AG08395 (cell line): ENCODE measurements at regions not wholly inside any gene's neighbourhood (a gene's known extent, or its start where the extent isn't known, plus 50 kb on each side); places are given as distances from the start of the nearest gene placed in this dataset.
A peak's percentile ranks its signal among the peaks of the same experiment; 100 is the strongest.

ENCODE experiments used
- DNase-seq: peaks from one replicate; pipeline ENCODE4 v3.0.0; 2012; ENCODE audit warnings: mixed read lengths, low spot score

- DNase-seq: no peak
These were observed 287.8 kb downstream of the SOX9 start for GRCh38 chr17:72408641-72409040.

- no peak for DNase-seq
These were observed 288.7 kb downstream of the SOX9 start for GRCh38 chr17:72409405-72410002.

GRCh38 chr17:72411124-72411563, 290.3 kb downstream of the SOX9 start:
- no peak for DNase-seq

- no peak for DNase-seq
These were observed 291.8 kb downstream of the SOX9 start for GRCh38 chr17:72412650-72413076.

- no peak for DNase-seq
These were observed 292.5 kb downstream of the SOX9 start for GRCh38 chr17:72413077-72414031.

- DNase-seq: no peak
These were observed 293.2 kb downstream of the SOX9 start for GRCh38 chr17:72414032-72414396.

- no peak for DNase-seq
These were observed 294.4 kb downstream of the SOX9 start for GRCh38 chr17:72414967-72415853.

GRCh38 chr17:72416054-72416675, 295.3 kb downstream of the SOX9 start:
- no peak for DNase-seq

GRCh38 chr17:72416905-72417304, 296.1 kb downstream of the SOX9 start:
- no peak for DNase-seq

- no peak for DNase-seq
These were observed 296.8 kb downstream of the SOX9 start for GRCh38 chr17:72417627-72418026.

GRCh38 chr17:72419866-72420774, 299.3 kb downstream of the SOX9 start:
- DNase-seq: no peak

GRCh38 chr17:72420775-72421127, 299.9 kb downstream of the SOX9 start:
- DNase-seq: no peak

- DNase-seq: peak; percentile 85
These were observed 300.6 kb downstream of the SOX9 start for GRCh38 chr17:72421128-72422092.

GRCh38 chr17:72422204-72422504, 301.3 kb downstream of the SOX9 start:
- no peak for DNase-seq

GRCh38 chr17:72422505-72423285, 301.9 kb downstream of the SOX9 start:
- peak; percentile 95 for DNase-seq

- DNase-seq: peak; percentile 25
These were observed 302.4 kb downstream of the SOX9 start for GRCh38 chr17:72423286-72423589.

- no peak for DNase-seq
These were observed 302.9 kb downstream of the SOX9 start for GRCh38 chr17:72423718-72424117.

- DNase-seq: no peak
These were observed 303.8 kb downstream of the SOX9 start for GRCh38 chr17:72424505-72425117.
